ENCODE measurements at regions not wholly inside any gene's neighbourhood (a gene's known extent, or its start where the extent isn't known, plus 50 kb on each side); places are given as distances from the start of the nearest gene placed in this dataset.

GRCh38 chr2:118431165-118431517, 342.9 kb downstream of the INSIG2 start (continued):
- TF ChIP-seq FOXP4 (CRISPR knock-in tag; IDR thresholded peaks at IDR 0.05; ENCODE audit: borderline replicate concordance) (no peak), RBM15 (IDR thresholded peaks at IDR 0.05; ENCODE audit: insufficient read depth, low read length) (no peak), TAF9B (IDR thresholded peaks at IDR 0.05; ENCODE audit: partially characterized antibody) (no peak), DEAF1 (CRISPR knock-in tag; IDR thresholded peaks at IDR 0.05) (0 out of 2 replicates have a peak, but pooled peaks have one; percentile 5)

GRCh38 chr2:118430510-118431164, 342.4 kb downstream of the INSIG2 start:
- Histone ChIP-seq H3K27me3 (ENCODE audit: control insufficient read depth in 2 of 2, insufficient read depth in 2 of 2, low read length in 2 of 2) (peaks cover 0 to 5% of the 10 kb centered on the region in 2 experiments; a peak in 1 of 5 replicates), H3K9me3 (replicated peaks; ENCODE audit: control insufficient read depth, insufficient read depth, low read depth, low read length) (no peaks in the 10 kb centered on the region), H3K4me1 (replicated peaks in 1 of 2; ENCODE audit: control insufficient read depth in 2 of 2, insufficient read depth in 2 of 2, low read length in 2 of 2) (no peaks in the 10 kb centered on the region), H3K9ac (ENCODE audit: insufficient read depth in 1 of 2, low read depth in 2 of 2, low read length in 2 of 2) (no peak overlapping the region), H3K79me2 (ENCODE audit: control insufficient read depth, insufficient read depth, low read length) (no peaks in the 10 kb centered on the region), H3K27ac (ENCODE audit: extremely low read depth, low read depth, low read length) (no peak overlapping the region), H3K9me1 (ENCODE audit: control insufficient read depth, insufficient read depth, low read length) (no peaks in the 10 kb centered on the region), H3K4me2 (ENCODE audit: insufficient read depth, low read length) (no peak overlapping the region), H2AFZ (ENCODE audit: low read depth, low read length) (no peak overlapping the region), H3K36me3 (ENCODE audit: control insufficient read depth, insufficient read depth, low read length) (no peaks in the 10 kb centered on the region), H3K4me3 (no peak overlapping the region), H4K20me1 (replicated peaks; ENCODE audit: control insufficient read depth, insufficient read depth, low read length) (no peaks in the 10 kb centered on the region)
- no peak for DNase-seq (ENCODE audit: extremely low read depth in 1 of 4, low spot score in 3 of 4)
- no peak for TF ChIP-seq SREBF2 (CRISPR knock-in tag; IDR thresholded peaks at IDR 0.05)
- no peak for TF ChIP-seq HNRNPLL (IDR thresholded peaks at IDR 0.05; ENCODE audit: low read depth, low read length, poor library complexity, severe bottlenecking)
- TF ChIP-seq MAFF (IDR thresholded peaks at IDR 0.05; ENCODE audit: low read length), result no peak
- TF ChIP-seq VEZF1 (CRISPR knock-in tag; IDR thresholded peaks at IDR 0.05), result no peak
- no peak for TF ChIP-seq ZNF561 (CRISPR knock-in tag; conservative IDR thresholded peaks at IDR 0.05)
- TF ChIP-seq ZNF239 (CRISPR knock-in tag; IDR thresholded peaks at IDR 0.05), result no peak
- no peak for TF ChIP-seq ZKSCAN3 (CRISPR knock-in tag; IDR thresholded peaks at IDR 0.05)
- no peak for TF ChIP-seq ZNF3 (CRISPR knock-in tag; IDR thresholded peaks at IDR 0.05)
- TF ChIP-seq ZSCAN32 (CRISPR knock-in tag; IDR thresholded peaks at IDR 0.05), result no peak
- in situ Hi-C loops (cut with MboI), result no loop called here
- WGBS (ENCODE audit: insufficient coverage, low coverage, missing lambda C conversion rate), result 3% methylated on average over 4 of the region's 4 CpGs
- intact Hi-C loops (cut with micrococcal nuclease), result loop anchor here (1.0 kb wide), 1 partner anchor 425 kb away; no protein-coding TSS in a partner anchor
- ATAC-seq, result no peak
- CTCF ChIA-PET (ENCODE audit: low intra/inter-chr PET ratio), result interaction anchor here (0.6 to 1.2 kb wide), 2 partner anchors 435 to 1139 kb away, joined by 3 read pairs; no protein-coding TSS in a partner anchor
- POLR2A ChIA-PET, result interaction anchor here (0.6 kb wide), 1 partner anchor 797 kb away, joined by 3 read pairs; no protein-coding TSS in a partner anchor
- BruUV-seq (replicated peaks), result no TSS peak
- no peak for FAIRE-seq

Measured in K562 (cell line).